ENCODE measurements at regions not wholly inside any gene's neighbourhood (a gene's known extent, or its start where the extent isn't known, plus 50 kb on each side); places are given as distances from the start of the nearest gene placed in this dataset.
A peak's percentile ranks its signal among the peaks of the same experiment; 100 is the strongest.
"Not testable (repeated sequence)": the region's sequence is repeated elsewhere in the genome, so short reads cannot be mapped to it uniquely, and the experiment has no call there.

DNA sequence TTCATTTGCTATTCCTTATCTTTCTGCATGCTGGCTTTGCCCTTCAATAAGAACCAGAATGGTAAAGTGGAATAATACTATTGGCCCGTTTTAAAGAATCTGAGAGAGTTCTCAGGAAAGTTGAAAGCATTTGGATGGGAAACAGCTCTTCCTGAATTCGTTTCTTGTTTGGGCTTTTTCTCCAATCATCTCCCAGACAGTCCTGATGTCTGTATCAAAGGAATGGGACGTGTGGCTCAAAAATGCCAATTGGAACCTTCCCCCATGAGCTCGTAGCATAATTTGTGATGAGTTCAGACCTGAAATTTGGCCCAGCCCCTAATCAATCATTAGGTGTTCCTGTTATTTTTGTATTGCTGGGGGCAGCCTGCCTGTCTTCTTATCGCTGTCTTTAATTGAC is 75.8 kb upstream of the BACH2 start:
- no peak for DNase-seq (ENCODE audit: low read depth)

DNA sequence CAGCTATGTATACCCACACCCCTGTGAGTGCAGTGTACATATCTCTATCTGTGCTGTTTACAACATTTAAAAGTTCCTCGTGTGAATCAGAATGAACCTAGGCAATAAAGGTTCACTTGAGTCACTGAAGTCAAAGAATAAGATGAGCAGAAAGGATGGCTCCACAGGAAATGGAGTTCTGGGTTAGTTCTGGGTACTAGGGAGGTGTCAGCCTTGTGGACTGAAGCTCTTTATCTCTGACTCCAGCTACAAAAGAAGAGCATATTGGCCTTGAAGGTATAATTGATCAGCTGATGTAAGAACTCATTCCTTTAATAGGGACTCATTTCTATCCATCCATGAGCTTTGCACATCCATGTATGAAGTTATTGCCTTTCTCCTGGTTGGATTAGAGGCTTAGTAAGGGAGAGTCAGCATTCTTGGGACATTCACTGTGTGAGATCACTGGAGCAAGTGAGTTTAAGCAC is 73.9 kb upstream of the BACH2 start:
- DNase-seq (ENCODE audit: low read depth): peak; percentile 29

DNA sequence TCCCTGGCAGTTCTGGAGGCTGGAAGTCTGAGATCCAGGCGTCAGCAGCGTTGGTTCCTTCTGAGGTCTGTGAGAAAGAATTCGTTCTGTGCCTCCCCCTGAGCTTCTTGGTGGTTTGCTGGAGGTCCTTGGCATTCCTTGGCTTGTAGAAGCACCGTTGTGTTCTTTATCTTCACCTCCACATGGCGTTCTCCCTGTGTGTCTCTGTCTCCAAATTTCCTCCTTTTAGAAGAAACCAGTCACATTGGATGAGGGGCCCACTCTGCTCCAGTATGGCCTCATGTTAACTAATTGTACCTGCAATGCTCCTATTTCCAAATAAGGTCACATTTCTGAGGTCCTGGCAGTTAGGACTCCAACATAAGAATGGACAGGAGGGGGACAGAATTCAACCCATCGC is 73.0 kb upstream of the BACH2 start:
- DNase-seq (ENCODE audit: low read depth): no peak

DNA sequence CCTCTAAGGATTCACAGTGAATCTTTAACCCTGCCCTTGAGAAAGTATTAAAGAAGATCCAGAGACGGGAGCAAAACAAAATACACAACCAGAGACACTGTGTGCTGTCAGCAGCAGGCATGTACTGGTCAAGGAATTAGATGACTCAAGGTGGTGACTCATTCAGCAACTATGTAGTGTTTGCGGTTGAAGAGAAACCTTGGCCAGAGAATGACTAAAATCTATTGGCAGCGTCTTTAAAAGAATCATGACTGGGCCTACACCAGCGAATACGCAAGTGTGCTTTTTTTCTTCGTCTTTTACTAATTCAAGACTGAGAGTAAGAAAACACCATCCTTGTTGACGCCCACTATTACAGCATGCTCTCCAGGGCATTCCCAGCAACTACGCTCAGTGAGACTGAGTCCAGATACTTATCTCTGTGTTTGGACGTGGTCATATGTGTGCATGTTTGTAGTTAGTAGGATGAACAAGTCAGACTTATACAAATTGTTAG is 72.4 kb upstream of the BACH2 start:
- DNase-seq (ENCODE audit: low read depth): peak; percentile 100

DNA sequence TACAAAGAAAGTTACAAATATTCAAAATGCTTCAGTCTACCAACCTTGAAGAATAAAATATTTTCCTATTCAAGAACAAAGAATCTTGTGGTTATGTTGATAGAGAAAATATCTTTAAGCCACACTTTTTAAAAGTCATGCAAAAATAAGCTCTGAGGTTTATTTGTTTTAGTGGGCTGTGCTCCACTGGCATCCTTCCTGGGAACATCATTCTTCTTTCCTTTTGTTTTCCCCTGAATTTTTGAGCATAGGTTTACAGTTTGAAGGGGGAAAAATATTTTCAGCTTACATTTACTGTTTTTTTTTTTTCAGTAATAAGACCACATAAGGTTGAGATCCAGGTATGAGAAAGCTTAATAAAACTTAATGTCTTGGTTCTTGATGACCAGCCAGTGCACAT is 72.0 kb upstream of the BACH2 start:
- DNase-seq (ENCODE audit: low read depth): no peak

DNA sequence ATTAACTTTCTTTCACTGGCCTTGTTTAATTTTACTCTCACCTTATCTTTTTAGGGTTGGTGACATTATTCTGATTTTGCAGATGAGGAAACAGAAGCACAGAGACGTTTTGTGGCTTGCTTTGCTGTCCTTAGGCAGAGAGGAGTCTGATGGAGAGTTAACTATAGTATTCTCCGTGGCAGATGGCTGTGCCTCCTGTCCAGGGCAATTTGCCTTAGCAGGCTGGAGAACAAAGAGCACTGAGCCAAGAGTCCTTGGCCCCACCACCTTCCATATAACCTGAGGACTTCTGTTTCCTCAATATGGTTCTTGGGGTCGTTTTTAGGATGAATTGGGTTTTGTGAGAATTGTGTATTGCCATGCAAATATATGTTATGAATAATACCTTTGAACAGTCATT is 71.4 kb upstream of the BACH2 start:
- no peak for DNase-seq (ENCODE audit: low read depth)

DNA sequence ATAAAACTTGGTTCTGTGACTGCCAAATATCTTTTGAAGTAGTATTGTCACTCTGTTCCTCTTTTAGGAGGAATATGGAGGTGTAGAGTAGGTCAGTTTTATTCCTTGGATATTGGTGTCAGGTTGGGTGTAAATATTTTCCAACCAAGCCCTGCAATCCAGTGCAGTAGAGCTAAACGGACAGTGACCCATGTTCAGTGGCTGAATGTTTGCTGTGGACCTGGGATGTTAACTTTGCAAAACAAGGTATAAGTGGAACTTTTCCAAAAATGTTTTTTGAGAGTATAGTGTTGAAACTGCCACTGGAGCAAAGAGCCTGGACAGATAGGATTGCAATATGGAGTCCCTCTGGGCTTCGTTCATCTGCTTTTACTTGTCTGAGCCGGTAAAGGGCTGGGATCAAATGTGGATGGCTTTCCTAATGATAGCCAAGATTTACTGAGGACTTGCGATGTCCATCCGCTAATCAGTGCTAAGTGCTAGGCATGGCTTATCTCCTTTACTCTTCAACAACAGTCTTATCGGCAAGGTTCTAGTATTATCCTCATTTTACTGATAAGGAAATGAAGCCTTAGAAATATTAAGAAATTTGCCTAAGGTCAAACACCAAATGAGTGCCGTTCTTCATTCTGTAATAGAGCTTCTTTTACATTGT is 69.0 kb upstream of the BACH2 start:
- no peak for DNase-seq (ENCODE audit: low read depth)

DNA sequence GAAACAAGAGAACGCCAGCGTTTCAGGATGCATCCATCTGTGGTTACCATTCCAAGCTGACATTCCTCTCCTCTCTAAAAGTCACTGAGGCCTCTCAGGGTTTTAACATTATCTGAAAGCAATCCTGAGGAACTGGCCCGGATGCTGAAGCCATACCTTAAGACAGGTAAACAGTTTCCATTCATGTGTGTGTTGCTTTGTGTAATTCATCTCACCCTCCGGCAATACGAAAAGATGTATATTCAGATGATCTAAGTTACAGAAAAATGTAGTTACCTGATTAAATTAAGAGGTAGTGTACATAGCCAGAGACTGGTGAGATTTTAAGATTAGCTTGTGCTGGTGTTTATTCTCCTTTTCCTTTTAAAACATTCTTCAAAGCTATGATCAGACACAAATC is 68.4 kb upstream of the BACH2 start:
- no peak for DNase-seq (ENCODE audit: low read depth)

DNA sequence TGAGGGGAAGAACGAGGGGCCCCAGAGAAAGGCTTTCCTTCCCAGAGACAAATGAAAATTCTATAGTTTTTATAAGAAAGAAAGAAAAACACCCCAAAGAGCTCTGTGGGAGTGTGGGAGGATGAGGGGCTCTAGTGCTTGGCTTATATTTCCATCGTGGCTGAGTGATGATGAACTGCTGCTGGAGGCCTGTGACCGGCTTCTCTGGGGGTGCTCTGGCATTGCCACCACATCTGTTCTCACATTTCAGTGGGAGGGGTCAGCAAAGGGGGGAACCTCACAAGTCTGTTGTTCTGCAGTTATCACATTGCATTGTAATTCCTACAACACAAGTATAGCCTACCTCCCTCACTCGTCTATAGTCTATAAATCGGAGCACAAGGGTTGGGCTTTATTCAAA is 67.6 kb upstream of the BACH2 start:
- DNase-seq (ENCODE audit: low read depth): no peak

DNA sequence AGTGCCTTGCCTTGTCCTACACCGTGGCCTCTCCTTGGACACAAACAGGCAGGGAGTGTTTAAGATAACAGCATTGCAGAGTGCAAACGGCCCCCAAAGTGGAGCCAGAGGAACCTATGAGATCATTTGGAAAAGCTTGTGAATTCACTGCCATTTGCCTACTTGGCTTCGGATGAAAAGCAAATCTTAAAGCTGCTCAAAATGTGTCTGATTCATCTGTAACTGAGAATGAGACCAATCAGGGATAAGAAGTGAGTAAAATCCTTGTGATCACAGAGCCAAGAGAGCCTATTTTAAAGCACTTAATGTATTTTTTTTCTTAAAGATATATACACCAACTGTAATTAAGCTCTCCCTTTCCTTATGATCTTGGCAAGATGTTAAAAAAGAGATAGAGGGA is 65.7 kb upstream of the BACH2 start:
- no peak for DNase-seq (ENCODE audit: low read depth)

DNA sequence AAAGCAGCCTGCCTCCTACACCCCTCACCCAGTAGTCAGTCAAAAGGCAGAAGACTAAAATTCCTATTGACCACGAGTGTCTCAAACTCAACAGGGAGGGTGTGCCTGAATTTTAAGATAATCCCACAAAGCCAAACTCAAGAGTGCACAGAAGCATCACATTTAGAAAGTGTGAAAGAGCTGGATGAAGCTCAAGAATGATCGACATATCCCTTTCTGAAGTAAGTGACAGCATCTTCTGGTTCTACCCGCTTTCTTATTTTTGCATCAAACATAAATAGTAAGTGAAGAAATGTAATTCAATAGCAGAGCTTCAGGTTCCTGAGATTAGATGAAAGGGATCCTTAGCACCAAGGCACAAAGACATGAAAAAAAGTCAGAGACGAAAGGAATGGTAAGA is 64.5 kb upstream of the BACH2 start:
- no peak for DNase-seq (ENCODE audit: low read depth)

DNA sequence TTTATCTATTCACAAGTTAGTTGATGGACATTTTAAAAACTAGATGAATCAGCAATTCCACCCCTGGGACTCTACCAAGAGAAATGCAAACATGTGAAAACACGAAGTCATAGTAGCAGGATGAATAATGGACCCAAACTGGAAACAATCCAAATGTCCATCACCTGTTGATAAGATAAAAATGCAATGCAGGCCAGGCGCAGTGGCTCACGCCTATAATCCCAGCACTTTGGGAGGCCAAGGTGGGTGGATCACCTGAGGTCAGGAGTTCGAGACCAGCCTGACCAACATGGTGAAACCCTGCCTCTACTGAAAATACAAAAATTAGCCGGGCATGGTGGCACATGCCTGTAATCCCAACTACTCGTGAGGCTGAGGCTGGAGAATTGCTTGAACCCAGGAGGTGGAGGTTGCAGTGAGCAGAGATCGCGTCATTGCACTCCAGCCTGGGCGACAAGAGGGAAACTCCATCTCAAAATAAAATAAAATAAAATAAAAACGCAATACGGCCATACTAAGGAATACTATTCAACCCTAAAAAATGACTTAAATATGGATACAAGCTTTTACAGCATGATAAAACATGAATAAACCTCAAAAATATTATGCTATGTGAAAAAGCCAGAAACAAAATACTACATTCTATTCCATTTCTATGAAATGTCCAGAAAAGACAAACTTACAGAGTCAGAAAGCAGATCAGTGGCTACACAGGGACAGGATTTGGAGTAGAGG is 61.6 kb upstream of the BACH2 start:
- not testable (repeated sequence) for DNase-seq (ENCODE audit: low read depth)

DNA sequence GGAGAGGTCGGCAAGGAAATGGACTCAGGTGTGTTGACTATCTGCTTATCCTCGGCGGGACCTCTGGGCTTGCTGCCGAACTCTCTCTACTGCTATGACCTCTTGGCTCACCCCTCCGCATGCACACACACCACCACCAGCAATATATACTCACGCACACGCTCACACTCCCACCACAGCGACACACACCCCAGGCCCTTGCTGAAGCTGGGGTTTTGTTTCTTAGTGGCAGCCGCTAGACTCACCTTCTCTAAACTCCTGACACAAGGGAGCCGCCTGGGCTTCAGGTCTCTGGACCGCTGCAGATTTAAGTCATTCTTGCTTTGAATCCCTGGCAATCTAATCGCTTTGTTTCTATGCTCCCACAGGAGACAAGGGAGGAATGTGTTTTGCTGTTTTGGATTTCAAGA is 59.4 kb upstream of the BACH2 start:
- no peak for DNase-seq (ENCODE audit: low read depth)

DNA sequence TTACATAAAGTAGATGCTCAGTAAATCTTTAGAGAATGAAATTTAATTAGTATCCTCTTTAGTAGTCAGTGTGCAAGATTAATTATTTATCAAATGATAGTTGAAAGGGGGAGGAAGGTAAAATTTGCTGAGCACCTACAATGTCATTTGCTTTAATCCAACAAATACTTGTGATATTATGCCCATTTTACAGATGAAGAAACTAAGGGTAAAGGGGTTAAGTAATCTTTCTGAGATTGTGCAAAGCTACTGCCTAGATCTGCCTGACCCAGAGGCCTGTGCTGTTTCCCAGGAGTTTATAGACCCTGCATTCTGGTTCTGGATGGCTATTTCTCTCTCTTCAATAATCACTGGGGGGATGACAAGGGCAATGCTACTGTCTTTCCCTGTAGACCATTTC is 58.3 kb upstream of the BACH2 start:
- no peak for DNase-seq (ENCODE audit: low read depth)

DNA sequence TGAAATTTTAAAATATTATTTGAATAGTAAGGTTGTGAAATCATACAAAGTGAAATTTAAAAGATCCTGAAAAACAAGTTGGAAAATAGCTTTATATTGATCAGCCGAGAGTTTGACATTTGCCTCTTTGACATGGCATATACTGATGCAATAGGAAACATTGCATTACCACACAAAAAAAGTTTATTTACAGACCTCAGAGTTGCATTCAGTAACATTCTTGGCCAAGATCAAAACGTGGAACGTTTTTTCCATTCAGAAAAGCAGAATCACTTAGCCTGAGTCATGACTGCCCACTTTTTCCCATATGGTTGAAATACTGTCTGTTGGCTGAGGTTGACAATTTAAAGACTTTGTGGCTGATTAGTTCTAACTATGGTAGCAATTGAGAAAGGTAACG is 55.1 kb upstream of the BACH2 start:
- DNase-seq (ENCODE audit: low read depth): no peak

DNA sequence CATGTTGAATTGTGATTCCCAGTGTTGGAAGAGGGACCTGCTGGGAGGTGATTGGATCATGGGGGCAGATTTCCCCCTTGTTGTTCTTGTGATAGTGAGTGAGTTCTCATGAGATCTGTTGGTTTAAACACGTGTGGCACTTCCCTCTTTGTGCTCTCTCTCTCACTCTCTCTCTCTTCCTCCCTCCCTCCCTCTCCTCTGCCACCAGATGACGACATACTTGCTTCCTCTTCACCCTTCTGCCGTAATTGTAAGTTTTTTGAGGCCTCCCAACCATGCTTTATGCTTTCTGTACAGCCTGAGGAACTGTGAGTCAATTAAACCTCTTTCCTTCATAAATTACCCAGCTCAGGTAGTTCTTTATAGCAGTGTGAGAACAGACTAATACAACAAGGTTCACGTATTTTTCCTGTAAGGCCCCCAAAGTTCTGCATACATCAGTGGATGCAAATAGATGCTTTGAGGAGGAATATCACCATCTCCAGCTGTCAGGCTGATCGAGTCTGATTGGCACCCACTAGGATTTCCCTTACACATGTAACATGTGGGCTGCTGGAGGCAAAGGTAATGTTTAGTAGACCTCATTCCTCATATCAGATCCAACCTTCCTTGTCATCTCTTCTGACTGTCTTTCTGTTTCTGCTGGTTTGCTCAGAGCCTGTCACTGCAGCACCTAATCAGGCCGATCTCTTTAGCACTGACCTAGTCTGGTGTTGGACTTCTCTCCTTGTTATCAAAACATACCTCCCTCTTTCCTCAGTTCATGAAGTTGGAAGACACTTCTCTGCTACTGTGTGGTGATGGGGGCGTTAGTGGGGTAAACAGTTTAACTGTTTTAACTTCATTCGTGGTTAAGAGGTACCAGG is 54.3 kb upstream of the BACH2 start:
- no peak for DNase-seq (ENCODE audit: low read depth)

DNA sequence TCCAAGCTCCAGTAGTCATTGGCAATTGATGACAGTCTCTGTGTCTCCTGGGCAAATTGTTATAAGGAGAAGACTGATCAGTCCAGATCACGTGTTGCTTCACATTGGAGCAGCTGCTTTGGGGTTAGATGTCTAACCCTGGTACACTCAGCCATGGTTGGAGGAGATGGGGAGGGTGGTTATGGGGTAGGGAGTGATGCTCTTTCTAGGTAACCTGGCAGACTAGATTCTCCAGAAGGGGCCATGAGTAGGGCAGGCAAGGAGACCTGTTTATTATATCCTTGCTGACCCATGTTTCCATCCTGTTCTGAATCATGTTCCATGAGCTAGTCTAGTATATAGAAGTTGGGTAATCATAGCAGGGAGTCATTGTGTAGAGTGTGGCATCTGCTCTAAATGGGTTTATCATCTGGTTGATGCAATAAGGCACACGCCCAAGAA is 50.8 kb upstream of the BACH2 start:
- no peak for DNase-seq (ENCODE audit: low read depth)

DNA sequence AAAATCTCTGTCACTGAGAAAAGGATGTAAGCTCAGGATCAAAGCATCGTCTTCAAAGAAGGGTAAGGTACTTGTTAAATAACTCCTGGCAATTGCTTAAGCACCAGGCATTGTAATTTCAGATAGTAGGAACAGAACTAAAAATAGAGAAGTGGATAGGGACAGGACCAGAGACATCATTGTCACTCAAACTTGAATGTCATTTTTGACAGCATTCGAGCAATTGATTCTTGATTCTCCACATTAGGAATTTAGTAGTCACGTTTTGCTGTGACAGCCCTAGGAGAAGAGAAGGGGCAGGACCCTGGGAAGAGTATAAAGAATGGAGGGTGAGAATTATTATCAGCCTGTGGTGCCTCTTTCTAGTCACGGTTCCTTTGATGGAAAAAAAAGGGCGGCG is 50.1 kb upstream of the BACH2 start:
- no peak for DNase-seq (ENCODE audit: low read depth)

Data from ELR (cell line).